Stimulated activated CD8-positive, alpha-beta memory T cell treated with anti-CD3 and anti-CD28 coated beads, Interleukin-7, amount 100 ng/mL, for 4 hours (primary cell): ENCODE measurements at regions not wholly inside any gene's neighbourhood (a gene's known extent, or its start where the extent isn't known, plus 50 kb on each side); places are given as distances from the start of the nearest gene placed in this dataset.
"Not testable (repeated sequence)": the region's sequence is repeated elsewhere in the genome, so short reads cannot be mapped to it uniquely, and the experiment has no call there.

Source experiments
- DNase-seq, 2 donors: peaks; one replicate each; pipeline ENCODE4 v3.0.0-alpha.2; 2020; ENCODE audit warnings: low read depth in 2 of 2

DNA sequence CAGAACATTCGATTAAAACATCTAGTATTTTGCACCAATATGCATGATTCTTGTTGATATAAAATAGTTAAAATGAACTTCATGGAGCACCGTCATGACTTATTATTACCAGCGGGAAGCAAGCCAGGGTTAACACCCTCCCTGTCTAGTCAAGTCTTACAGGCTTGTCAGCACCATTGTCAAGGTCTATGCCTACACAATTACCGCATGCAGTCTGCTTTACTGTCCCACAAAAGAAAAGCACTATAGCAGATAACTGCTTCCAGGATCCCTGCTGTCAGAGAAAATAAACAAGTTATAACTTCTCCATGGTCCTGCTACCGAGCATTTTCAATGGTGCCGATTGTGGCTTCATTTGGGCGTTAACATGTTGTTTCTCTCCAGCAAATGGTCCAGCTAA lies 968.0 kb upstream of the FAM98A start:
- no peak for DNase-seq

DNA sequence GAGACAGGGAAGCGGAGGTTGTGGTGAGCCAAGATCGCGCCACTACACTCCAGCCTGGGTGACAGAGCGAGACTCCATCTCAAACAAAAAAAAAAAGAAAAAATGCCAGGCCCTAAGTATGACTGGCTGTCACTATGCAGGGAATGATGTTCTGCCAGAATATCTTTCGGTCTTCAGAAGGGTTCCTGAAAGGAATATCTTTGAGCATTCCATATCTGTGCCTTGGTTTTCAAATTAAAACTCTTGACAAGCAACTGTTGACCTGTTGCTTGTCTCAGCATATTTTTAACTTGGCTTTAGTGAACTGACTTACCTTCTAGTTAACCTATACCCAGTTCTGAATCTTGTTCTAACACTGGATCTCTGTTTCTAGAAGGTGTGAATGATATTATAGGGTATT lies 953.2 kb upstream of the FAM98A start:
- DNase-seq: no peak

DNA sequence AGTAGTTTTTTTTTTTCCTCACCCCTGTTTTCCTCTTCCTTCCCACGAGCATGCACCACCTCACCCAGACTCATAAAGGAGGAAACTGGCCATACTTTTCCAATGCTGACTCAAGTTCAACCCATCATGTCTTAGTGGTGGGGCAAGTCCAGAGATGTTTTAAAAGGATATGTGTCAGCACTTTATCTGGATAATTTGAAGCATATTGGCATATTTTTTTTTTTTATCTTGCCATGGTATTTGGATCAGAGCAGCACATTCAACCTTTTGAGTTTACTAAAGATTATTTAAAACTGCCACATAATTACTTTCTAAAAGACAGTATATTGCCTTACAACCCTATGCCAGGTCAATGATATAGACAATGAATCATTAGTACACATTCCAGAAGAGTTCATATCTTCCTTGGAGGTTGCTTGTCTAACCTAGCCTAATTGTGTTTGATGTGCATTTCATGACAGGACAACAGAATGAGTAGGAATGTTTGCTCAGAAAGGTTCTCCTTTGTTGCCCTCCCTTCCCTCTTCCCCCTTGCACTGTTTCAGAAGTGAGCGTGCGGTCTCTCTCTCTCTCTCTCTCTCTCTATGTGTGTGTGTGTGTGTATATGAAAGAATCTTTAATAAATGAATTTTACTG lies 950.7 kb upstream of the FAM98A start:
- no peak for DNase-seq

DNA sequence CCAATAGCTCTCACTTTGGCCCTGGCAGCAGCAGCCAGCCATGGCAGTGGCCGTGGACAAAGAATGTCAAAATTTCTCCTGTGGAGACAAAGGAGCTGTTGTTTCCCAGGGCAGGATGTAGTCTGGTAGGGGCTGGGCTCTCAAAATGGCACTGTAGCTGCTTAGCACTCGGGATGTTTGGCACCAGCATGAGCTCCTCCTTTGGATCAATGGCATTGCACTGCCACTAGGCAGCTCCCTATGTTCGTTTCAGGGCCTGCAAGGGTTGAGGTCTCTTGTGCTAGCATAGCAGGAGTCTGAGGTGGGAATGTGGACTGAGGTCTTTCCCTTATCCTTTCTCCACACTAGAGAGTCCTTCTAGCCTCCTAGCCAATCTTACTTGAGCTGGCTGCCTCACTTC lies 948.8 kb upstream of the FAM98A start:
- DNase-seq: no peak

DNA sequence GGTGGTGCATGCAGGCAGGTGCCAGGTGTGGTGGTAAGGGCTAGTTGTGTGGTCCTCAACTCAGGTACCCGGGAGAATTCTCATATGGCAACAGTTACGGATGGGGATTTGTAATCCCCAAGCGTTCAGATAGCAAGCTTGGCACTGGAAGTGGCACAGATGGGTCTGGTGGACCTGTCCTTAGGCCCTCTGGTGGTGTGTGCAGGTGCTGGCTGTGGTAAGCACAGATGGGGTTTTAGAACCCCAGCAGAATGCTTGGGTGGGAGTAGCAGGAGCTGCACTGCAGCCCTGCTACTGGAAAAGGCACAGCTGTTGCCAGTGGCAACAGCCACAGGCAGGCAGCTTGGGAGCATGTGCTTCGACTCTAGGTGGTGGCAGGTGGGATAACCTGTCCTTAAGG lies 948.2 kb upstream of the FAM98A start:
- DNase-seq: no peak

DNA sequence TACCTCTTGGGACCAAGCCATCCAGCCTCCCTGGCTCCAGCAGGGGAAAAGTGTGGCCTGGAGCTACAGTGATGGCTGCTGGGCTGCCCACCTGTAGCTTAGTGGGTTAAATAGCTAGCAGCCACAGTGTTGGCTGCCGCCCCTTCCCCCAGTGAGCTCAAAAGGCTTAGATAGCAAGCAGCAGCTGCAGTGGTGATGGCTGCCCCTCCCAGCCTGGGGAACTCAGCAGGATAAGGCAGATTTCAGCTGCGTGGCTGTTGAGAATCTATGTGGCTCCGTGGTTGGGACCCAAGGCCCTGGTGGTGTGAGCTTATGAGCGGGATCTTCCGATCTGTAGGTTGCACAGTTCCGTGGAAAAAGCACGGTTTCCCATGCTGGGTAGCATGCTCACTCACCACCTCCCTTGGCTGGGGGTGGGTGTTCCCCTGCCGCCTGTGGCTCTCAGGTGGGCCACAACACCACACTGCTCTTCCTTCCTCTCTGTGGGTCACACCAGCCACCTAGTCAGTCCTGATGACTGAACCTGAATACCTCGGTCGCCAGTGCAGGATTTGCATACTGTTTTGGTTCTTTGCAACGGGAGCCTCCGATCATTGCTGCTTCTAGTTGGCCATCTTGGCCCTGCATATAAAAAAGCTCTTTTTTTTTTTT lies 946.5 kb upstream of the FAM98A start:
- no peak for DNase-seq

DNA sequence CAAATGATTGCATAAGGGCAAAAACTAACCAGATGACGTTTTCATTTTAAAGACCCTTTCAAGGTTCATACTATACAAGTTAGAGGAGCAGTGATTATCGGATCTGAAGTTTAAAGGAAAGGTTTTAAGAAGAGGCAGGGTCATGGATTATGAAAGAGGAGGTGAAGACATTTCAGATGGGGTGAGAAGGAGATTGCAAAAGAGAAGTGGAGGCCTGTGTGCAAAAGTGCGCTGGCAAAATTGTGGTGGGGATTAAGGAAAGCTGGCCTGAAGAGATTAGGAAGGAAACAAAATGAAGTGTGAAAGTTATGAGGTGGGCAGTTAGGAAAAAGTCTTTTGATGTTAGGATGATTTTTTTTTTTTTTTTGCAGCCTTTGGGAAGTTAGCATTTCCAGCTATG lies 935.7 kb upstream of the FAM98A start:
- no peak for DNase-seq

DNA sequence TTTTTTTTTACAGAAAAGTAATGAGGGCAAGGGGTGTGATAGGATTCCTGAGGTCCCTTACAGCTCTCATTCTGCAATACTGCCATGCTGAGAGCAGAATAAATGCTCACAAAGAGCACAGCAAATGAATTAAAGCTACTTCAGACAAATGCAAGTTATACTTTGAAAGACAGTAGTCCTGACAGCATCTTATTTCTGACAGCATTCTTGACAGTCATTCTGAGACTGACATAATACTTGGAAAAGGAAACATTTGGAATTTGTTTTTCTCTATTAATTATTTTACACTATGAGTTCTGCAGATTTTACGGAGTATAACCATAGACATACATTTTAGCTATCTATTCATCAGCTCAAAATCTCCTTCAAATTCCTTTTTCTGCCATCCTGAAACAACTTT lies 935.2 kb upstream of the FAM98A start:
- DNase-seq: no peak

DNA sequence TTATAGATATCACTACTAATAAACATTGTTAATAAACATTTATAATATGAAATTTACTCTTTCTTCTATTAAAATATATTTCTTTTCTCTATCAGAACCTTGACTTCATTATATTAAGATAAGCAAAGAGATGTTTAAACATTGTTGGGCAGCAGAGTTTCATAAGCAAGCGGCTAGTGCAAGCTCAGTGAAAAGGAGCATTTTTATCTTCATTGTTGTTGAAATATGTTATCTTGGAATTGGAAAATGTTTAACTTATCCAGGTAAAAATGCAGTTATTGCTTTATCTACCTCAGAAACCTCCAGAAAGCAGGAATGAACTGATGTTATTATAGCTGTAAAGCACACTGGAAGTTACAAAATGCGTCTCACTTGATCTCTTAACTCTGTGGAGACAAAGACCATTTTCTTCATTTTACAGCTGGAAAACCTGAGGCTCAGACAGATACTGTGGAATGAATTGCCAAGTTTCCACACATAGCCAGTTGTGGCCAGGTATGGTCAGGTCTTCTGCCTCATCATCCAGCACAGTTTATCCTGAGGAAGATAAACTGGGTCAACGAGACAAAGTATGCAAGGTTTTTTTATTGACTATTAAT lies 934.6 kb upstream of the FAM98A start:
- DNase-seq: no peak

DNA sequence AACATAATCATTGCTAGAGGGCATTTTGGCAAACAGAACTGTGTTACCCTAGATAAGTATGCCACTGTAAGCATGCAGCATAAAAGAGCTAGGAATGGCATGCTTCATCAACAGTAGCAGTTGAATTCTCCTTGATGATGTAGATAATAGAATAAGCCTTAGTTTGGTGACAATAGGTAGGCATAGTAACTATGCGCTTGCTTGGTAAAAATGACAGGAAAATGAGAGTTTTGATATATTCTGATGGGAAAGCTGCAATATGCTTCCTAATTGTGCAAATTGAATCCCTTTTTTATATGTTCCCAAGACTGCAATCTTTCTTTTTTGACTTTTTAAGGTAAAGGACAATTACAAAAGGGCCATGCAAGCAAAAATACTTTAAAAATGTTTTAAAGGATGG lies 930.9 kb upstream of the FAM98A start:
- no peak for DNase-seq

DNA sequence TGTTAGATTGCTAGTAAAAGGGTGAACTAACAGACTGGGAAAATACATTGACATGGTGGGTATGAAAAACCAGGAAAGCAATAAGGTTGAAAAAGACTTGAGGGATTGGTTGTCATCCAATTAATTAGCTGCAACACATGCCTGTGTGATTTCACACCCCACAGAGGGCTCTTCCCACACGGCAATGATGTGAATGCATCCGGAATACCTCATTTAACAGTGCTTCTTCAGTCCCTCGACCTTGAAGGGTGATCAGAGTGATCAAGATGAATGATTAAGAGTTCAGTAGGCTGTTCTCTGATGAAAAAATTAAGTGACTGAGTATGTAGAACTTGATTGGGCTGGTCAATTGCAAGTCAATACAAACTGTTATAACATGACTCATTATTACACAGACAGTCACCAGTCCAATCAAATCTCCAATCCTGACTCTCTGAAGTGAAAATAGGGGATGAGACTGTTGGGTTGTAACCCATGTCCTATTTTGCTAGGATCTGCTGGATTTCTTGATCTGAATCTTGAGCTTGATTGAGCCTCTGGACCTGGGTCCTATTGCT lies 924.9 kb upstream of the FAM98A start:
- no peak for DNase-seq

DNA sequence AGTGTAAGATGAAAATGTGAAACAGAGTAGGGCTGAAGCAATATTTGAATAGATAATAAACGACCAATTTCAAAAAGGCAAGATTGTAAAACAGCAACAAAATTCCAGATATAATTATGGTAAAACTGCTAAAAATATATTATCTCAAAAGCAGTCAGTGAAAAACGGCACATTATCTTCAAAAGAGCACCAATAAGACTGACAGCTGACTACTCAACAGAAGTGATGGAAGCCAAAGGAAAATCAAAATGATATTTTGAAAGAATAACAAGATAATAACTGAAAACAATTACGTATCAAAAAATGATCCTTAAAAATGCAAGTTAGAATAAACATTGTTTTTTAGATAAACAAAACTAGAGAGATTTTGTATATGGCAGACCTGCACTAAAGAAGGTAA lies 920.6 kb upstream of the FAM98A start:
- DNase-seq: no peak

DNA sequence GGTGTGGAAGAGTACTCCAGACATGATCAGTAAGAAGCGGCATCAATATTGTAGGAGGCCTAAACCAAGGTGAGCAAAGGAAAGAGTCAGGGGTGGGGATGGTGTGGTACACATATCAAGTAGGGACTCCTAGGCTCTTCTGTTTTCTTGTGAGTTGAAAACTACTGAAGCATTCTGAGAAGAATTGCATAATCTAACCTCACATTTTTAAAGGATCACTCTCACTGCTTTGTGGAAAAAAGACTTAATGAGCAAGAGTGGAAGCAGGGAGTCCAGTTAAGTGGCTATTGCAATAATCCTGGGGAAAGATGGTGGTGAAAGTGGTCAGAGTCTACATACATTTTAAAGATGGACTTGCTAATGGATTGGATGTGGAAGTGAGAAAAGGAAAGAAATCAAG lies 899.5 kb upstream of the FAM98A start:
- DNase-seq: no peak

DNA sequence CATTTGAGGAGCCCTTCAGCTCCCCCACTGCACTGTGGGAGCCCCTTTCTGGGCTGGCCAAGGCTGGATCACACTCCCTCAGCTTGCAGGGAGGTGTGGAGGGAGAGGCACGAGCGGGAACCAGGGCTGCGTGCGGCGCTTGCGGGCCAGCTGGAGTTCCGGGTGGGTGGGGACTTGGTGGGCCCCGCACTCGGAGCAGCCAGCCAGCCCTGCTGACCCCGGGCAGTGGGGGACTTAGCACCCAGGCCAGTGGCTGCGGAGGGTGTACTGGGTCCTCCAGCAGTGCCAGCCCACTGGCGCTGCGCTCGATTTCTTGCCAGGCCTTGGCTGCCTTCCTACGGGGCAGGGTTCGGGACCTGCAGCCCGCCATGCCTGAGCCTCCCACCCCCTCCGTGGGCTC lies 895.1 kb upstream of the FAM98A start:
- not testable (repeated sequence) for DNase-seq

DNA sequence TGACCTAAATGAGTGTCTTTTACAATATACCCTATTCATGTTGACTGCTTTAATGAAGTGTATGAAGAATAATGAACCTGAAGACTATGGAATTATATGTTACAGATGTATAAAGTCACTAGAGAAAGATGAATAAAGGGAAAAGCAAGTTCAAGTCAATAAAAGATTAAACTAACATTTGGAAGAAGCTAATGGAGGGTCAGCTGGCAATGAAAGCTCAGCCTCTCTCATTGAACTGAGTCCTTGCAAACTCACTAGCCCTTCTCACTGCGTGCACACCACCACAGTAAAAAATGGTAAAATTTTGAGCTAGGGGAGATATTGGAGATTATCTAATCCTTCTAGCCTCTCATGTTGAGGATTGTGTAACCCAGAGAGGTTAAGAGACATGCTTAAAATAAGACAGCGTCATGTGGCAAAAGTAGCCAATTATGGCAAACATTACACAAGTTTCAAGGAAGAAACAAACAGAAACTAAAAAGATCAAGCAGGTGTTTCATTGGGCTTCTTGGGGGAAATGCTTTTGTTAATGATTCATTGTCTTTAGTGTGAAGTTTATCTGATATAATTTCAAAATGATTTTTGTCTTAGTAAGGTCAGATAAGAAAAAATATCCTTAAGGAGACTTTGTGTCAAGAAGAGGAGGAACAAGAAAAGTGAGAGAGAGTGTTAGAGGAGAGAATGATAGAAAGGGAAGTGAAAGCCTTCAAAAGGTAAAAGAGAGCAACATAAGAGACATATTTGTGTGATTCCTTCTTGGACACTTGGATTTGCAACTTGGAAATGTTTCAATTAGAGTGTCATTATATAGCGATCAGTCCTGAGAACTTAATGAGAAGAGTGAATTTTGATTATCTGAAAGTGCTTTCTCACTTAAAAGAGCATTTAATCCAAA lies 893.7 kb upstream of the FAM98A start:
- DNase-seq: no peak

DNA sequence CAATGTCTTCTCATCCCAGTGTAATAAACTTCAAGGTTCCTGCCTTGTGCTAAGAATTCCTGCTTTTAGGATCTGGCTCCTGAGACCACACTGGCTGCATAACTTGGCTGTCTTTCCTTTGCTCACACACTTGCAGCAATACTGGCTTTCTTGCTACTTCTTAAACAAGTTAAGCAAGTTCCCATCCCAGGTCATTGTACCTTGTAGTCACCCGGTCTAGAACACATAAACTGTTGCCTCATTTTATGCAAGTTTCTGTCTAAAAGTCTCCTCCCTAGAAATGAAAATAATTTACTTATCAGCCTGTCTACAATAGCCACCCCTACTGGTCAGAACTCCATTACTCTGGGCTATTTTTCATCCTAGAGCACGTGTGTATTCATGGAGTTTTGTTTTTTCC lies 887.9 kb upstream of the FAM98A start:
- DNase-seq: no peak

DNA sequence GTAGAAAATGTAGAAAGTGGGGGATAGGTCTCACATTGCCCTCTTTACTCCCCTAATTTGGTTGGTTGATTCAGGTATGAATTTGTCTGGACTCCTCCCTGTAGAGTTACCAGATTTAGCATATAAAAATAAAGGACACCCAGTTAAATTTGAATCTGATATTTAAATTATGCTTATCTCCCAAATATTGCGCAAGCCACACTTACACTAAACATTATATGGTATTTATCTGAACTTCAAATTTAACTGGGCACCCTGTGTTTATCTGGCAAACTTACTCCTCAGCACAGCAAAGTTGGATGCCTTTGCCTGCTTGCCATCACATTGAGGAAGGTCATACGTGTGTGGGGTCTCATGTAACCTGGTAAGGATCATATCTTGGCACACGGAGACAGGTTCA lies 882.4 kb upstream of the FAM98A start:
- DNase-seq: no peak

DNA sequence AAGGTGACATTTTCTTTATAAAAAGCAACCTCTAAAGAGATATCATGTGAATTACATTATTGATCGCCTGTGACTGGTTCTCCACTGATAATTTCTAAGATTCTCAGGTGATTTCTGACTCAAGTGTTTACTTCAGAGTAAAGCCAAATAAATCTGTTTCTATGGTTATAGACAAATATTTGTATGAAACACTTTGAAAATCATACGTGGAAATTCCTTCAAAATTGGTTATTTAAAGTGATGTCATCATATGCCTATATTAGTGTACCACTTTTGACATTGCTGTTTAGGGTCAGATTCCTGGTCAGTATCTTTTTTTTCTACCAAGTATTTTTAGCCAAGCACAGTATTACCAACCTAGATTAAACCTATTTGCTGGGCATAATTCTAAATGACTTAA lies 881.3 kb upstream of the FAM98A start:
- DNase-seq: no peak

DNA sequence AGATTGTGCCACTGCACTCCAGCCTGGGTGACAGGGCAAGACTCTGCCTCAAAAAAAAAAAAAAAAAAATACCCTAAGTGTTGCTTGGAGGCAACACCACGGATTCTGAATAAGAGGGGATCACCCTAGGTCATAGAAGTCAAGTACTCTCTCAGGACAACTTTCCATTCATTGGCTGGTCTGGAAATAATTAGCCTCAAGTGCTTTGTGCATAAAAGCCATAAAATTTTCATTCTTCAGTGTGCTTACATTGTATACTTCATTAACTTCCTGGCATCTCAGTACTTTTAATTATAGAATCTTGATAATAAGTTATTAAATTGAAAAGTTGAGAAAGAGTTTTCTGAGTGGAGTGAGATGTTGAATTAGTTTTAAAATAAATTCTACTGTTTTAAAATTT lies 876.1 kb upstream of the FAM98A start:
- no peak for DNase-seq

DNA sequence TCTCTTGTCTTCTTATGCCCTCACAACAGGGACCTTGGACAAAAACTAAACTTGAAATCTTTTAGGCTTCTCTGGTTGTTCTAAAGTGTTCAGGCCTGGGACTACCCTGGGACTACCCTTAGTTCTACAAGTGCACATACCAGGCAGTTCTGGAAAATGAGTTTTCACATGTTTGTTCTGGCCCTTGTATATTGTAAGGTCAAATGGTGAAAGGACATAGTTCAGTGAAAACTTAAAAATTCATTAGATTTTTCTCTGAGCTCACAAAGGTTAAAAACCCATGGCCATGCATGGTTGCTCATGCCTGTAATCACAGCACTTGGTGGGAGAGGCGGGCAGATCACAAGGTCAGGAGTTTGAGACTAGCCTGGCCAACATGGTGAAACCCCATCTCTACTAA lies 875.5 kb upstream of the FAM98A start:
- DNase-seq: no peak

DNA sequence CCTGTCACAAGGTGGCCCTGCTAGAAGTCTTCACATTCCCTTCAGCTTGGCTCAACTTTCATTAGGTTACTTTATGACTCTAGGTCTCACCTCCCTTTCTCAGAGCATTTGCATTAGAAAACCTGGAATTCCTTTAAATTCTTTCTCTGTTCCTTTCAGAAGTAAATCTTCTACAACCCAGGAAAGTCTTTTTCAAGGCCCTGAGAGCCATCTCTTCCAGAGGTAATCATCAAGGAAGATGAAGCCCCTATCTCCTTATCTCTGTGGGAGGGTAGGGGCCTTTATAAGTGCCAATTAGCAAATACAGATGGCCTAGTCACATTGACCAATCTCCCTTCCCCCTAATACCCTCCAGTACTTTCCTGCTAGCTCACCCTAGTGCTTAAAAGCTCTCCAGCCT lies 848.0 kb upstream of the FAM98A start:
- no peak for DNase-seq

DNA sequence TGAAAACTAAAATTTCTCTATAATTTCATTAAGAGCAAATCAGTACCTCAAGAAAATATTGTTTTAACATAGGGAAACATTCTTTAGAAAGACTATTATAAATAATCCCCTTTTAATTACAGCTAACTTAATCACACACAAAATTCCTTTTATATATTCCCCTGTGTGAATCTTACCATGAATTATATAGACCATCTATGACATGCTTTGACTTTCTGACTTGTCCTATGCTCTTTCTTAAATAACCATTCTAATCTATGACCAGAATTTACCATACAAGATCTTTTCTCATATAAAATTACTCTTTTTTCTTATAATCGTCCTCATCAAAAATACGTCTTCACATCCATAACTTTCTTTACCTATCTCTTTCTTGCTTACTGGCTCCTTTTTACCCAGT lies 824.2 kb upstream of the FAM98A start:
- DNase-seq: no peak
